HEK293 (cell line): ENCODE measurements at regions not wholly inside any gene's neighbourhood (a gene's known extent, or its start where the extent isn't known, plus 50 kb on each side); places are given as distances from the start of the nearest gene placed in this dataset.

Source experiments
- CTCF ChIA-PET: fragments of 350-600 bp; formaldehyde crosslinking; extraction: SDS; loops from one replicate; lab custom pipeline; 2021; ENCODE audit warnings: antibody characterized with exemption; lab: Yijun Ruan, JAX
- POLR2A ChIA-PET: fragments of 300-600 bp; formaldehyde crosslinking; extraction: SDS; loops from one replicate; lab custom pipeline; 2020; ENCODE audit warnings: antibody characterized with exemption, inconsistent platforms; lab: Yijun Ruan, JAX
- H3K27ac ChIP-seq: fragments of 200-500 bp; sonication (Bioruptor generic); 2 replicates; pipeline ENCODE4 v1.5.1; 2014; ENCODE audit warnings: low read depth, low read length, control low read depth, inconsistent platforms; ENCODE audit errors: extremely low read depth
- H3K36me3 ChIP-seq, 2 experiments: fragments of 200-500 bp in 1 of 2; sonication (Bioruptor generic) in 1 of 2; 1 replicate in 1 of 2; 2 replicates in 1 of 2; pipeline ENCODE4 v1.5.1; 2014 to 2017; ENCODE audit warnings: inconsistent platforms in 2 of 2, low read length in 2 of 2; ENCODE audit not compliant: control insufficient read depth in 2 of 2, insufficient read depth in 1 of 2
- H3K4me1 ChIP-seq: fragments of 200-500 bp; sonication (Bioruptor generic); 2 replicates; pipeline ENCODE4 v1.5.1; 2014; ENCODE audit warnings: mild to moderate bottlenecking, low read length, inconsistent platforms; ENCODE audit not compliant: control insufficient read depth, insufficient read depth
- H3K4me3 ChIP-seq: 2 replicates; pipeline ENCODE4 v1.5.1; 2011; ENCODE audit warnings: low read depth, mild to moderate bottlenecking, control low read depth, low read length, moderate library complexity
- H3K9me3 ChIP-seq: fragments of 200-500 bp; sonication (Bioruptor generic); 2 replicates; pipeline ENCODE4 v1.5.1; 2014; ENCODE audit warnings: low read depth, low read length, inconsistent platforms; ENCODE audit not compliant: control insufficient read depth, insufficient read depth
- GLIS1 ChIP-seq: fragments of 450-650 bp; formaldehyde crosslinking; IDR thresholded peaks from 2 replicates; pipeline ENCODE4 v1.5.1; 2016; ENCODE audit warnings: missing biosample characterization, missing genetic modification characterization
- WT1 ChIP-seq: fragments of 450-650 bp; formaldehyde crosslinking; IDR thresholded peaks from 2 replicates; pipeline ENCODE4 v1.5.1; 2016; ENCODE audit warnings: missing biosample characterization, missing genetic modification characterization
- ZFP3 ChIP-seq: fragments of 450-650 bp; formaldehyde crosslinking; IDR thresholded peaks from 2 replicates; pipeline ENCODE4 v1.5.1; 2016; ENCODE audit warnings: low read depth, missing biosample characterization, missing genetic modification characterization
- ZIC2 ChIP-seq: fragments of 450-650 bp; formaldehyde crosslinking; IDR thresholded peaks from 2 replicates; pipeline ENCODE4 v1.5.1; 2016; ENCODE audit warnings: missing biosample characterization, missing genetic modification characterization
- ZNF10 ChIP-seq: fragments of 450-650 bp; formaldehyde crosslinking; IDR thresholded peaks from 2 replicates; pipeline ENCODE4 v1.5.1; 2017; ENCODE audit warnings: missing biosample characterization, missing genetic modification characterization
- ZNF223 ChIP-seq: fragments of 450-650 bp; formaldehyde crosslinking; IDR thresholded peaks from 2 replicates; pipeline ENCODE4 v1.5.1; 2016; ENCODE audit warnings: missing biosample characterization, missing genetic modification characterization
- ZNF623 ChIP-seq: fragments of 450-650 bp; formaldehyde crosslinking; IDR thresholded peaks from 2 replicates; pipeline ENCODE4 v1.5.1; 2016; ENCODE audit warnings: missing biosample characterization, missing genetic modification characterization
- ZNF660 ChIP-seq: fragments of 450-650 bp; IDR thresholded peaks from 2 replicates; pipeline ENCODE4 v1.5.1; 2018; ENCODE audit warnings: missing biosample characterization, mild to moderate bottlenecking, missing genetic modification characterization
- TF ChIP-seq, protein P1 (sequence below): fragments of 450-650 bp; formaldehyde crosslinking; IDR thresholded peaks from 2 replicates; pipeline ENCODE4 v1.5.1; 2017; ENCODE audit warnings: missing biosample characterization, missing genetic modification characterization
- TF ChIP-seq, protein P2 (sequence below): fragments of 450-650 bp; formaldehyde crosslinking; conservative IDR thresholded peaks from 2 replicates; pipeline ENCODE4 v1.5.1; 2016; ENCODE audit warnings: low read depth, missing biosample characterization, missing genetic modification characterization
- TF ChIP-seq, protein P3 (sequence below): fragments of 450-650 bp; formaldehyde crosslinking; IDR thresholded peaks from 2 replicates; pipeline ENCODE4 v1.5.1; 2016; ENCODE audit warnings: missing biosample characterization, missing genetic modification characterization
- TF ChIP-seq, protein P4 (sequence below): fragments of 450-650 bp; IDR thresholded peaks from 2 replicates; pipeline ENCODE4 v1.5.1; 2018; ENCODE audit warnings: missing biosample characterization, mild to moderate bottlenecking, missing genetic modification characterization
- TF ChIP-seq, protein P5 (sequence below): fragments of 450-650 bp; formaldehyde crosslinking; IDR thresholded peaks from 2 replicates; pipeline ENCODE4 v1.5.1; 2016; ENCODE audit warnings: missing biosample characterization, missing genetic modification characterization
- TF ChIP-seq, protein P6 (sequence below): fragments of 450-650 bp; formaldehyde crosslinking; IDR thresholded peaks from 2 replicates; pipeline ENCODE4 v1.5.1; 2017; ENCODE audit warnings: missing biosample characterization, mild to moderate bottlenecking, missing genetic modification characterization, moderate library complexity
- TF ChIP-seq, protein P7 (sequence below): fragments of 450-650 bp; formaldehyde crosslinking; IDR thresholded peaks from 2 replicates; pipeline ENCODE4 v1.5.1; 2016; ENCODE audit warnings: missing biosample characterization, missing genetic modification characterization

DNA sequence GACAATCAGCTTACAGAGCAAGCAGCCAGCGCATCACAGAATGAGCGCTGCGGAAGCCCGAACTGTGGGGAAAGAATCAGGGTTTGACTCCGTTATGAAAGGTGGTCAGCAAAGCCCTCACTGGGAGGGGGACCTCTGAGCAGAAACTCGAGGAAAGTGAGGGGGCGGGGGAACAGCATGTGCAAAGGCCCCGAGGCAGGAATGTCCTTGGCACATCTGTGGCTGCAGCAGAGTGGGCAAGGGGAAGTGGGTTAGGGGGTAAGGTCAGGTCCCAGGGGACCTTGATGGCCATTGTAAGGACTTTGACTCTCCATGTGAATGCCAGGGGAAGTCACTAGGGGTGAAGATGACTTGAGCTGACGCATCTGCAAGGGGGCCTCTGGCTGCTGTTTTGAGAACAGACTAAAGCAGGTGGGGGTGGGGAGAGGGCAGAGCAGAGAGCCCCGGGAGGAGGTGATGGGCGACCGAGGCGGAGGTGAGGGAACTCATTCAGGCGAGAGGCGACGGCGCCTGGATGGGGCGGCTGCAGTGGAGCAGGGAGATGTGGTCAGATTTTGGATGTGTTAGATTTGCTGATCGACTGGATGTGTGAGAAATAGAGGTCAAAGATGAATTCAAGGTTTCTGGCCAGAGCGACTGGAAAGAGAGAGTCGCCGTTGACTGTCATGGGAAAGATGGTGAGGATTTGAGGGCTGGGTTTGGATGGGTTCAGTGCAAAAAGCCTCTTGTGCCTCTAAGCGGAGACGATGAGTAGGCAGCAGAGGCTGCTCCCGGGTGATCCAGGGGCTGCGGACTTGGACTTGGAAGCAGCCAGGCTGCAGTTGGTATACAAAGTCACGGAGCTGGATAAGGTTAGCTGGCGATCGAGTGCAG lies 108.0 kb upstream of the ZBTB40 start:
- no peaks in the 10 kb centered on the region for H3K4me1 ChIP-seq
- no peaks in the 10 kb centered on the region for H3K9me3 ChIP-seq
- ChIA-PET POLR2A (no interaction called here), CTCF (interaction anchor here (0.9 kb wide), 1 partner anchor 21 kb away, joined by 3 read pairs; no protein-coding TSS in a partner anchor)
- H3K36me3 ChIP-seq: no peaks in the 10 kb centered on the region
- TF ChIP-seq, protein P1, sequence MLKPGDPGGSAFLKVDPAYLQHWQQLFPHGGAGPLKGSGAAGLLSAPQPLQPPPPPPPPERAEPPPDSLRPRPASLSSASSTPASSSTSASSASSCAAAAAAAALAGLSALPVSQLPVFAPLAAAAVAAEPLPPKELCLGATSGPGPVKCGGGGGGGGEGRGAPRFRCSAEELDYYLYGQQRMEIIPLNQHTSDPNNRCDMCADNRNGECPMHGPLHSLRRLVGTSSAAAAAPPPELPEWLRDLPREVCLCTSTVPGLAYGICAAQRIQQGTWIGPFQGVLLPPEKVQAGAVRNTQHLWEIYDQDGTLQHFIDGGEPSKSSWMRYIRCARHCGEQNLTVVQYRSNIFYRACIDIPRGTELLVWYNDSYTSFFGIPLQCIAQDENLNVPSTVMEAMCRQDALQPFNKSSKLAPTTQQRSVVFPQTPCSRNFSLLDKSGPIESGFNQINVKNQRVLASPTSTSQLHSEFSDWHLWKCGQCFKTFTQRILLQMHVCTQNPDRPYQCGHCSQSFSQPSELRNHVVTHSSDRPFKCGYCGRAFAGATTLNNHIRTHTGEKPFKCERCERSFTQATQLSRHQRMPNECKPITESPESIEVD (tag by site-specific recombination): no peak
- TF ChIP-seq ZNF623 (tag by site-specific recombination): peak; percentile 97
- H3K4me3 ChIP-seq: no peak overlapping the region
- no peak overlapping the region for H3K27ac ChIP-seq

DNA sequence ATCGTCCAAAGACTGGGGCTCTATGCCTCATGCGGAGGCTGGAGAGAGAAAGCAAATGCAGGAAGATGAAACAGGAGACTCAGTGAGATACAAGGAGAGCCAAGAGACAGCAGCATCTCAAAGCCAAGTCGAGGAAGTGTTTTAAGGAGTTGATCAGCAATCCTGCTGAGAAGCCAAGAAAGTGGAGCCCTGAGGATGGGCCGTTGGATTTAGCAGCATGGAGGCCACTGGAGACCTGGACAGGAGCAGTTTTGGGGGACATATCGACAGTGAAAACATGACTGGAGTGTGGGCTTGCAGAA lies 107.4 kb upstream of the ZBTB40 start:
- ChIA-PET CTCF (interaction anchor here (0.9 kb wide), 1 partner anchor 22 kb away, joined by 3 read pairs; no protein-coding TSS in a partner anchor), POLR2A (no interaction called here)
- Histone ChIP-seq H3K36me3 (no peaks in the 10 kb centered on the region), H3K9me3 (no peaks in the 10 kb centered on the region), H3K27ac (no peak overlapping the region), H3K4me3 (no peak overlapping the region), H3K4me1 (no peaks in the 10 kb centered on the region)
- no peak for TF ChIP-seq GLIS1 (tag by site-specific recombination)
- TF ChIP-seq, protein P2, sequence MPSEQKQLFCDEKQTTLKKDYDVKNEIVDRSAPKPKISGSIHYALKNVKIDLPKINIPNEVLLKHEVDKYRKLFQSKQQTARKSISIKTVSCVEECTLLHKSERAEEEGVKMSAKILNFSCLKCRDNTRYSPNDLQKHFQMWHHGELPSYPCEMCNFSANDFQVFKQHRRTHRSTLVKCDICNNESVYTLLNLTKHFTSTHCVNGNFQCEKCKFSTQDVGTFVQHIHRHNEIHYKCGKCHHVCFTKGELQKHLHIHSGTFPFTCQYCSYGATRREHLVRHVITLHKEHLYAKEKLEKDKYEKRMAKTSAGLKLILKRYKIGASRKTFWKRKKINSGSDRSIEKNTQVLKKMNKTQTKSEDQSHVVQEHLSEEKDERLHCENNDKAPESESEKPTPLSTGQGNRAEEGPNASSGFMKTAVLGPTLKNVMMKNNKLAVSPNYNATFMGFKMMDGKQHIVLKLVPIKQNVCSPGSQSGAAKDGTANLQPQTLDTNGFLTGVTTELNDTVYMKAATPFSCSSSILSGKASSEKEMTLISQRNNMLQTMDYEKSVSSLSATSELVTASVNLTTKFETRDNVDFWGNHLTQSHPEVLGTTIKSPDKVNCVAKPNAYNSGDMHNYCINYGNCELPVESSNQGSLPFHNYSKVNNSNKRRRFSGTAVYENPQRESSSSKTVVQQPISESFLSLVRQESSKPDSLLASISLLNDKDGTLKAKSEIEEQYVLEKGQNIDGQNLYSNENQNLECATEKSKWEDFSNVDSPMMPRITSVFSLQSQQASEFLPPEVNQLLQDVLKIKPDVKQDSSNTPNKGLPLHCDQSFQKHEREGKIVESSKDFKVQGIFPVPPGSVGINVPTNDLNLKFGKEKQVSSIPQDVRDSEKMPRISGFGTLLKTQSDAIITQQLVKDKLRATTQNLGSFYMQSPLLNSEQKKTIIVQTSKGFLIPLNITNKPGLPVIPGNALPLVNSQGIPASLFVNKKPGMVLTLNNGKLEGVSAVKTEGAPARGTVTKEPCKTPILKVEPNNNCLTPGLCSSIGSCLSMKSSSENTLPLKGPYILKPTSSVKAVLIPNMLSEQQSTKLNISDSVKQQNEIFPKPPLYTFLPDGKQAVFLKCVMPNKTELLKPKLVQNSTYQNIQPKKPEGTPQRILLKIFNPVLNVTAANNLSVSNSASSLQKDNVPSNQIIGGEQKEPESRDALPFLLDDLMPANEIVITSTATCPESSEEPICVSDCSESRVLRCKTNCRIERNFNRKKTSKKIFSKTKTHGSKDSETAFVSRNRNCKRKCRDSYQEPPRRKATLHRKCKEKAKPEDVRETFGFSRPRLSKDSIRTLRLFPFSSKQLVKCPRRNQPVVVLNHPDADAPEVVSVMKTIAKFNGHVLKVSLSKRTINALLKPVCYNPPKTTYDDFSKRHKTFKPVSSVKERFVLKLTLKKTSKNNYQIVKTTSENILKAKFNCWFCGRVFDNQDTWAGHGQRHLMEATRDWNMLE: no peak
- TF ChIP-seq ZIC2 (tag by site-specific recombination): no peak
- TF ChIP-seq, protein P3, sequence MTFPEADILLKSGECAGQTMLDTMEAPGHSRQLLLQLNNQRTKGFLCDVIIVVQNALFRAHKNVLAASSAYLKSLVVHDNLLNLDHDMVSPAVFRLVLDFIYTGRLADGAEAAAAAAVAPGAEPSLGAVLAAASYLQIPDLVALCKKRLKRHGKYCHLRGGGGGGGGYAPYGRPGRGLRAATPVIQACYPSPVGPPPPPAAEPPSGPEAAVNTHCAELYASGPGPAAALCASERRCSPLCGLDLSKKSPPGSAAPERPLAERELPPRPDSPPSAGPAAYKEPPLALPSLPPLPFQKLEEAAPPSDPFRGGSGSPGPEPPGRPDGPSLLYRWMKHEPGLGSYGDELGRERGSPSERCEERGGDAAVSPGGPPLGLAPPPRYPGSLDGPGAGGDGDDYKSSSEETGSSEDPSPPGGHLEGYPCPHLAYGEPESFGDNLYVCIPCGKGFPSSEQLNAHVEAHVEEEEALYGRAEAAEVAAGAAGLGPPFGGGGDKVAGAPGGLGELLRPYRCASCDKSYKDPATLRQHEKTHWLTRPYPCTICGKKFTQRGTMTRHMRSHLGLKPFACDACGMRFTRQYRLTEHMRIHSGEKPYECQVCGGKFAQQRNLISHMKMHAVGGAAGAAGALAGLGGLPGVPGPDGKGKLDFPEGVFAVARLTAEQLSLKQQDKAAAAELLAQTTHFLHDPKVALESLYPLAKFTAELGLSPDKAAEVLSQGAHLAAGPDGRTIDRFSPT: no peak
- TF ChIP-seq, protein P4, sequence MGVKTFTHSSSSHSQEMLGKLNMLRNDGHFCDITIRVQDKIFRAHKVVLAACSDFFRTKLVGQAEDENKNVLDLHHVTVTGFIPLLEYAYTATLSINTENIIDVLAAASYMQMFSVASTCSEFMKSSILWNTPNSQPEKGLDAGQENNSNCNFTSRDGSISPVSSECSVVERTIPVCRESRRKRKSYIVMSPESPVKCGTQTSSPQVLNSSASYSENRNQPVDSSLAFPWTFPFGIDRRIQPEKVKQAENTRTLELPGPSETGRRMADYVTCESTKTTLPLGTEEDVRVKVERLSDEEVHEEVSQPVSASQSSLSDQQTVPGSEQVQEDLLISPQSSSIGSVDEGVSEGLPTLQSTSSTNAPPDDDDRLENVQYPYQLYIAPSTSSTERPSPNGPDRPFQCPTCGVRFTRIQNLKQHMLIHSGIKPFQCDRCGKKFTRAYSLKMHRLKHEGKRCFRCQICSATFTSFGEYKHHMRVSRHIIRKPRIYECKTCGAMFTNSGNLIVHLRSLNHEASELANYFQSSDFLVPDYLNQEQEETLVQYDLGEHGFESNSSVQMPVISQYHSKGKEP (tag by site-specific recombination): no peak
- no peak for TF ChIP-seq ZNF10 (tag by site-specific recombination)
- TF ChIP-seq, protein P5, sequence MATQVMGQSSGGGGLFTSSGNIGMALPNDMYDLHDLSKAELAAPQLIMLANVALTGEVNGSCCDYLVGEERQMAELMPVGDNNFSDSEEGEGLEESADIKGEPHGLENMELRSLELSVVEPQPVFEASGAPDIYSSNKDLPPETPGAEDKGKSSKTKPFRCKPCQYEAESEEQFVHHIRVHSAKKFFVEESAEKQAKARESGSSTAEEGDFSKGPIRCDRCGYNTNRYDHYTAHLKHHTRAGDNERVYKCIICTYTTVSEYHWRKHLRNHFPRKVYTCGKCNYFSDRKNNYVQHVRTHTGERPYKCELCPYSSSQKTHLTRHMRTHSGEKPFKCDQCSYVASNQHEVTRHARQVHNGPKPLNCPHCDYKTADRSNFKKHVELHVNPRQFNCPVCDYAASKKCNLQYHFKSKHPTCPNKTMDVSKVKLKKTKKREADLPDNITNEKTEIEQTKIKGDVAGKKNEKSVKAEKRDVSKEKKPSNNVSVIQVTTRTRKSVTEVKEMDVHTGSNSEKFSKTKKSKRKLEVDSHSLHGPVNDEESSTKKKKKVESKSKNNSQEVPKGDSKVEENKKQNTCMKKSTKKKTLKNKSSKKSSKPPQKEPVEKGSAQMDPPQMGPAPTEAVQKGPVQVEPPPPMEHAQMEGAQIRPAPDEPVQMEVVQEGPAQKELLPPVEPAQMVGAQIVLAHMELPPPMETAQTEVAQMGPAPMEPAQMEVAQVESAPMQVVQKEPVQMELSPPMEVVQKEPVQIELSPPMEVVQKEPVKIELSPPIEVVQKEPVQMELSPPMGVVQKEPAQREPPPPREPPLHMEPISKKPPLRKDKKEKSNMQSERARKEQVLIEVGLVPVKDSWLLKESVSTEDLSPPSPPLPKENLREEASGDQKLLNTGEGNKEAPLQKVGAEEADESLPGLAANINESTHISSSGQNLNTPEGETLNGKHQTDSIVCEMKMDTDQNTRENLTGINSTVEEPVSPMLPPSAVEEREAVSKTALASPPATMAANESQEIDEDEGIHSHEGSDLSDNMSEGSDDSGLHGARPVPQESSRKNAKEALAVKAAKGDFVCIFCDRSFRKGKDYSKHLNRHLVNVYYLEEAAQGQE: no peak
- TF ChIP-seq ZNF660: no peak
- no peak for TF ChIP-seq WT1
- TF ChIP-seq, protein P6, sequence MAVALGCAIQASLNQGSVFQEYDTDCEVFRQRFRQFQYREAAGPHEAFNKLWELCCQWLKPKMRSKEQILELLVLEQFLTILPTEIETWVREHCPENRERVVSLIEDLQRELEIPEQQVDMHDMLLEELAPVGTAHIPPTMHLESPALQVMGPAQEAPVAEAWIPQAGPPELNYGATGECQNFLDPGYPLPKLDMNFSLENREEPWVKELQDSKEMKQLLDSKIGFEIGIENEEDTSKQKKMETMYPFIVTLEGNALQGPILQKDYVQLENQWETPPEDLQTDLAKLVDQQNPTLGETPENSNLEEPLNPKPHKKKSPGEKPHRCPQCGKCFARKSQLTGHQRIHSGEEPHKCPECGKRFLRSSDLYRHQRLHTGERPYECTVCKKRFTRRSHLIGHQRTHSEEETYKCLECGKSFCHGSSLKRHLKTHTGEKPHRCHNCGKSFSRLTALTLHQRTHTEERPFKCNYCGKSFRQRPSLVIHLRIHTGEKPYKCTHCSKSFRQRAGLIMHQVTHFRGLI: no peak
- no peak for TF ChIP-seq ZNF223 (tag by site-specific recombination)
- no peak for TF ChIP-seq ZFP3 (tag by site-specific recombination)
- TF ChIP-seq, protein P7, sequence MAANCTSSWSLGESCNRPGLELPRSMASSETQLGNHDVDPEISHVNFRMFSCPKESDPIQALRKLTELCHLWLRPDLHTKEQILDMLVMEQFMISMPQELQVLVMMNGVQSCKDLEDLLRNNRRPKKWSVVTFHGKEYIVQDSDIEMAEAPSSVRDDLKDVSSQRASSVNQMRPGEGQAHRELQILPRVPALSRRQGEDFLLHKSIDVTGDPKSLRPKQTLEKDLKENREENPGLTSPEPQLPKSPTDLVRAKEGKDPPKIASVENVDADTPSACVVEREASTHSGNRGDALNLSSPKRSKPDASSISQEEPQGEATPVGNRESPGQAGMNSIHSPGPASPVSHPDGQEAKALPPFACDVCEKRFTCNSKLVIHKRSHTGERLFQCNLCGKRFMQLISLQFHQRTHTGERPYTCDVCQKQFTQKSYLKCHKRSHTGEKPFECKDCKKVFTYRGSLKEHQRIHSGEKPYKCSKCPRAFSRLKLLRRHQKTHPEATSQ (tag by site-specific recombination): no peak
